ENCODE measurements at regions not wholly inside any gene's neighbourhood (a gene's known extent, or its start where the extent isn't known, plus 50 kb on each side); places are given as distances from the start of the nearest gene placed in this dataset.

GRCh38 chr6:113385020-113385431 lies 472.1 kb upstream of the MARCKS start:
- TF ChIP-seq CTCF (conservative IDR thresholded peaks at IDR 0.05) (no peak), ZFX (IDR thresholded peaks at IDR 0.05) (no peak)

Measured in C4-2B (cell line).